ENCODE measurements at regions not wholly inside any gene's neighbourhood (a gene's known extent, or its start where the extent isn't known, plus 50 kb on each side); places are given as distances from the start of the nearest gene placed in this dataset.

GRCh38 chr14:65346474-65346873 lies 66.1 kb upstream of the FUT8 start:
- Histone ChIP-seq H3K27ac (replicated peaks) (no peak overlapping the region), H3K36me3 (no peaks in the 10 kb centered on the region), H3K9me3 (replicated peaks) (no peaks in the 10 kb centered on the region), H3K4me1 (no peaks in the 10 kb centered on the region), H3K4me3 (no peak overlapping the region), H3K27me3 (ENCODE audit: low read depth) (no peaks in the 10 kb centered on the region)
- intact Hi-C loops (cut with micrococcal nuclease): no loop called here
- TF ChIP-seq CTCF (IDR thresholded peaks at IDR 0.05; ENCODE audit: borderline replicate concordance): no peak
- DNase-seq: no peak

GRCh38 chr14:65346895-65347294 lies 65.6 kb upstream of the FUT8 start:
- H3K27ac ChIP-seq (replicated peaks): no peak overlapping the region
- H3K9me3 ChIP-seq (replicated peaks): no peaks in the 10 kb centered on the region
- H3K4me1 ChIP-seq: no peaks in the 10 kb centered on the region
- intact Hi-C loops (cut with micrococcal nuclease): no loop called here
- H3K36me3 ChIP-seq: no peaks in the 10 kb centered on the region
- TF ChIP-seq CTCF (IDR thresholded peaks at IDR 0.05; ENCODE audit: borderline replicate concordance): no peak
- DNase-seq: no peak
- H3K4me3 ChIP-seq: no peak overlapping the region
- no peaks in the 10 kb centered on the region for H3K27me3 ChIP-seq (ENCODE audit: low read depth)

- DNase-seq: peak; percentile 21
- Histone ChIP-seq H3K27ac (replicated peaks) (no peak overlapping the region), H3K4me3 (no peak overlapping the region), H3K36me3 (no peaks in the 10 kb centered on the region), H3K9me3 (replicated peaks) (no peaks in the 10 kb centered on the region), H3K4me1 (no peaks in the 10 kb centered on the region), H3K27me3 (ENCODE audit: low read depth) (no peaks in the 10 kb centered on the region)
- intact Hi-C loops (cut with micrococcal nuclease): no loop called here
- no peak for TF ChIP-seq CTCF (IDR thresholded peaks at IDR 0.05; ENCODE audit: borderline replicate concordance)
These were observed 64.4 kb upstream of the FUT8 start for GRCh38 chr14:65348137-65348536.

GRCh38 chr14:65349100-65349499 lies 63.4 kb upstream of the FUT8 start:
- Histone ChIP-seq H3K4me3 (no peak overlapping the region), H3K9me3 (replicated peaks) (no peaks in the 10 kb centered on the region), H3K27me3 (ENCODE audit: low read depth) (no peaks in the 10 kb centered on the region), H3K4me1 (no peaks in the 10 kb centered on the region), H3K36me3 (no peaks in the 10 kb centered on the region), H3K27ac (replicated peaks) (no peak overlapping the region)
- DNase-seq: no peak
- no peak for TF ChIP-seq CTCF (IDR thresholded peaks at IDR 0.05; ENCODE audit: borderline replicate concordance)
- intact Hi-C loops (cut with micrococcal nuclease): no loop called here

GRCh38 chr14:65351493-65352194 lies 60.9 kb upstream of the FUT8 start:
- no peak for DNase-seq
- intact Hi-C loops (cut with micrococcal nuclease): no loop called here
- Histone ChIP-seq H3K9me3 (replicated peaks) (no peaks in the 10 kb centered on the region), H3K4me1 (peaks cover 5% of the 10 kb centered on the region), H3K36me3 (no peaks in the 10 kb centered on the region), H3K27me3 (ENCODE audit: low read depth) (no peaks in the 10 kb centered on the region), H3K4me3 (no peak overlapping the region), H3K27ac (replicated peaks) (no peak overlapping the region)
- no peak for TF ChIP-seq CTCF (IDR thresholded peaks at IDR 0.05; ENCODE audit: borderline replicate concordance)
